NCI-H2107 treated with DMSO at 0.1 percent for 48 hours (cell line): ENCODE measurements at regions not wholly inside any gene's neighbourhood (a gene's known extent, or its start where the extent isn't known, plus 50 kb on each side); places are given as distances from the start of the nearest gene placed in this dataset.

Experiments used
- DNase-seq: peaks from one replicate; lab custom pipeline; 2025; ENCODE audit not compliant: unreplicated experiment; lab: John Stamatoyannopoulos, UW

DNA sequence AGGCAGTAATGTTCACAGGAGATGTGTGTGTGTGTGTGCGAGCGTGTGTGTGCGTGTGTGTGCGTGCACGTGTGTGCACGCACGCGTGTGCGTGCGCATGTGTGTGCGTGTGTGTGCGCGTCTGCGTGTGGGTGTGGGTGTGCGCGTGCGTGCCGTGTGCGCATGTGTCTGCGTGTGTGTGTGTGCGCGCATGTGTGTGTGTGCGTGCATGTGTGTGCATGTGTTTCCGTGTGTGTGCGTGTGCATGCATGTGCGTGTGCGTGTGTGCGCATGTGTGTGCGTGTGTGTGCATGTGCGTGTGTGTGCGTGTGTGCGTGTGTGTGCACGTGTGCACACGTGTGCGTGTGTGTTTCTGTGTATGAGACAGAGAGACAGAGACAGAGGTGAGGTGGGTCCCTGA, 136.0 kb upstream of the CST7 start:
- no peak for DNase-seq

GRCh38 chr20:24813496-24813895, 135.6 kb upstream of the CST7 start:
- DNase-seq = no peak

- DNase-seq = no peak
Observed at GRCh38 chr20:24813936-24814335, 135.1 kb upstream of the CST7 start.

GRCh38 chr20:24814556-24815195, 134.4 kb upstream of the CST7 start:
- DNase-seq = no peak

DNA sequence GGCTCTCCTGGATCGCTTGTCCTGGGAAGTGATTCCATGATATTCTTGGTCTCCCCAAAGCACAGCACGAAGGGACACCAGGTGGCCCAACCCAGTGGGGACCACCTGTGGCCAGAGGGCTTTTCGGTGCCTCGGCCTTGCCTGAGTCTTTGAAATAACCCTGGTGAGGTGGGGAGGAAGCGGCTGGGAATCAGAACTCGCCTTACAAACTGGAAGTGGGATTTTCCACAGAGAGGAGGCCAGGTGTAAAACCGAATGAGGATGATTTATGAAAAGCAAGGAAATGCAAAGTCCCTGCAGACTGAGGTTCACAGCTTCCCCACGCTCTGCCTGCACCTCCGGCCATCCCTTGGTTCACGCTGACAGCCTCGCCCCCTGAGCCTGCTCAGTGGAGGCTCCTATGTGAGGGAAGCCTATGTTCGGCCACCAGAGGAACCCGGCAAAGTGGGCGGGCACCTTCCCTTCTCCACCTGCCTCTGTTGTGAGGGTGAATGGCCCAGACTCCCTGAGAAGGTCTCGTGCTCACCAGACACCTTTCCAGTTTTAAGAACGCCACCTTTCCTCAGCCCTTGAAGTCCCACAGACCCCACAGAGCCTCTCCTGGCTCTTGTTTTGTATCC, 133.8 kb upstream of the CST7 start:
- no peak for DNase-seq

GRCh38 chr20:24815931-24816330, 133.1 kb upstream of the CST7 start:
- no peak for DNase-seq

- DNase-seq = no peak
Observed at GRCh38 chr20:24816431-24816830, 132.6 kb upstream of the CST7 start.

GRCh38 chr20:24816907-24817306, 132.2 kb upstream of the CST7 start:
- no peak for DNase-seq

DNA sequence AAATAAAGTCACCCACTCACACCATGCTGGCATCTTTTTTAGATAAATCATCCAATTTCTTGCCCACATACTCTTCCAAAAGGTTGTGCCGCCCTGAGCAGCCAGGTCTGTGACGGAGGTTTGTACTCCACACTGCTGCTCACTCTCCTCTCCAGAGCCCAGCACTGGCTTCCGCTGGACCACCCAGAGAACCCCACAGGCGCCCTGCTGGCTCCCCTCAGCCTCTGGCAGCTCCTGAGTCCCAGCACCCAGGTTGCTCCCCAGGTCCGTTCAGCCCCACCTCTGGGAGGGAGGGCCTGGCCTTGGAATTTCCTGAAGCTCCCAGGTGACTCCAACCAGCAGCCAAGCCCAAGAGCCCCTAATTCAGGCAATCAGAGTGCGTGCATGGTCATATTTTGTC, 131.7 kb upstream of the CST7 start:
- no peak for DNase-seq

GRCh38 chr20:24818056-24818455, 131.0 kb upstream of the CST7 start:
- DNase-seq = no peak

DNA sequence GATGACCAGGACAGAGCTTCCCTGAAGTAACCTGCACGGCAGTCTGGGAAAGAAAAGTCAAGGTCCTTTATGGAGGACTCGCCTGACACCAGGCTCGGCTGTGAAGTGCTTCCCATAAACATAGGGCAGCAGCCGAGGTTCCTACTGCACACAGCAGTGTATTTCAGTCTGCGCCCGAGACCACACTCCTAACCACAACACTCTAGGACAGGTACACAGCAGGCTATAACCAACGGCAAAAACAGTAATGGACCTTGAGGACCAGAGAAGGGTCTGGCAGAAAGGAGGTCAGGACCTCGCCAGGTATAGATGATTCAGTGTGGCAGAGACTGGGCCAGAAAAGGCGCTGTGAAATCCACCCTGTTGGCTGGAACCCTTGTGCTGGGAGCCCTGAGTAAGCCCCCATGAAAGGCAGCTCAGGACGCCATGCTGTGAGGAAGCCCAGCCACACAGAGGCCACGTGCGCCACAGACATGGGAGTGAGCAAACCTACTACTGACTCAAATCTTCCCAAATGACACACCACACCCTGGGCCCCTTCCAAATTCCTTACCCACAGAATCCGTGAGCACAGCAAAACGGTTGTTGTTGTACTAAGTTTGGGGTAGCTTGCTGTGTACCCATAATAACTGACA, 129.6 kb upstream of the CST7 start:
- no peak for DNase-seq

DNA sequence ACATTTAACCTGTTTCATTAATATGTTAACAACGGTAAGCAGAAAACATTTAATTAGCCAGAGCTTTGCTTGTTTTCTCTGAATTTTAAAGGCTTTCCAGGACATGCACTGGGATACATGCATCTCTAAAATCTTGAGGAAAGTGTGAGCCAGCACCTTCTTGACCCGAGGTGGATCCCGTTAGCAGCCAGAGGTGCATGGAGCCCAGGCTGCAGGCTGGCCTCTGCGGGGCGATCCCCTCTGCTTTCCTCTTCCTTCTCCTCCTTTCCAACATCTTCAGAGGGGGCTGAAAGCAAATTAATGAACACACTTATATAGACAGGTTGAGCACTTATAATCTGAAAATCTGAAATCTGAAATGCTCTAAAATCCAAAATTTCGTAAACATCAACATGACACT, 128.7 kb upstream of the CST7 start:
- DNase-seq = no peak

DNA sequence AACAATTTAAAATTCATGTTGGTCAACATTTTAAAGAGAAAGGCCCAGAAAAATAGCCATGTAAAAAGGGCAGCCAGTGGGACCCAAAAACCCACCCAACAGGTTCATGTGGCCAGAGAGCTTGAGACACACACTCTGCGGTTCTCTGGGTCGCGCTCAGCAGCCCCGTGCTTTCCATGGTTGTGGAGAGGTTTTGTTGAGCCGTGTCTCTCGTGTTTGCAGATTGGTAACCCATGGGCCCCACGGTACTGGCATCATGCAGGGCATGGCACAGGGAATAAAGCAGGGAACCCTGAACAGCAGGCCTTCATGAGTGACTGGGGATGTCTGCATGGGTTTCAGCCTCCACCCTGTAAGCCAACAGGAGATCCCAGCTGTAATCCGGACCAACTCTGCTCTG, 127.7 kb upstream of the CST7 start:
- DNase-seq = no peak

- no peak for DNase-seq
Observed at GRCh38 chr20:24823176-24823784, 125.8 kb upstream of the CST7 start.

GRCh38 chr20:24823989-24824693, 124.9 kb upstream of the CST7 start:
- no peak for DNase-seq

- no peak for DNase-seq
Observed at GRCh38 chr20:24825591-24825990, 123.5 kb upstream of the CST7 start.

DNA sequence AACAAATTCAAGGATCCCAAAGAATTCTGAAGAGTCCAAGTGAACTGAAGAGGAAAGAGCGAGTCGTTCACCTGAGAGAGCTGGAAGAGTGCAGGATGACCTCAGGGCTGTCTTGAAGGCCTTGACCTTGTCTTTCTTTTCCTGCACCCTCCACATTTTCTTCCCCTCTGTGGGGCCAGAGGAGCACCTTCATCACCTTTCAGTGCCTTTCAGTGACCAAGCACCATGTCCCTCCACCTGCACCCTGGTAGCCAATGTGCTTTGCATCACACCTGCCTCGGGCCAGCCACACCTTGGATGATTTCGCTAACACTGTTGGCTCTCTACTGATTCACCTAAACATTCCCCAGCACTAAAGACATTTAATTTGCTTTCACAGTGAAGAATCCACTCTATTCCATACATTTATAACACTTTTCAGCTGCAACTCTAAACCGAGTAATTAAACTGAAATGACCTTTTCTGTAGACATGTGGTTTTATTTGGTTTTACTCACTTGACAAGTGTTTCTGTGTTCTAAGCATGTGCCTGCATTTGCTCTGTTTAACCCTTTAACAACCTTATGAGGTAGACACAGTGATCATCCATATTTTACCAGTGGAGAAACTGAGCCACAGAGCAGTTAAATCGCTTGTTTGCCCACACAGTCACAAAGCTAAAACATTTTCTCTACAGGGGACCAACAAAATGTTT, 121.3 kb upstream of the CST7 start:
- DNase-seq = no peak

- no peak for DNase-seq
Observed at GRCh38 chr20:24828992-24829648, 119.9 kb upstream of the CST7 start.

- DNase-seq = no peak
Observed at GRCh38 chr20:24829649-24830370, 119.3 kb upstream of the CST7 start.

DNA sequence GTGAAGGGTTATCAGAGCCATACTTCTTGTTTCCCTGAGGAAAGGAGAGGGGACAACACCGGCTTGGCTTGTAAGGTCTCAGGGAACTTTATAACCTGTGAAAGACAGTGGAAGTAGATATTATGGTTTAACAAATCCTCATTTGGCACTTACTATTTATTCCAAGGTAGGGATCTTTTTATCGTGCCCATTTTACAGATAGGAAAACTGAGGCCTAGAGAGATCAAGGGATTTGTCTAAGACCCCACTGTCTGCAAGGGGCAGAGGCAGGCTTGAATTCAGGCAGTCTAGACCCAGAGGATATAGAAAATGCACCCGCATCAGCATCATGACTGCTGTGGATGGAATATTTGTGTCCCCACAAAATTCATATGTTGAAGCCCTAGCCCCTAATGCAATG, 118.4 kb upstream of the CST7 start:
- DNase-seq = no peak
